Stromal cell of bone marrow (primary cell): ENCODE measurements at regions not wholly inside any gene's neighbourhood (a gene's known extent, or its start where the extent isn't known, plus 50 kb on each side); places are given as distances from the start of the nearest gene placed in this dataset.
"Not testable (repeated sequence)": the region's sequence is repeated elsewhere in the genome, so short reads cannot be mapped to it uniquely, and the experiment has no call there.

Experiments
- DNase-seq: peaks from one replicate; pipeline ENCODE4 v3.0.0-alpha.2; 2012; ENCODE audit warnings: low read depth

DNA sequence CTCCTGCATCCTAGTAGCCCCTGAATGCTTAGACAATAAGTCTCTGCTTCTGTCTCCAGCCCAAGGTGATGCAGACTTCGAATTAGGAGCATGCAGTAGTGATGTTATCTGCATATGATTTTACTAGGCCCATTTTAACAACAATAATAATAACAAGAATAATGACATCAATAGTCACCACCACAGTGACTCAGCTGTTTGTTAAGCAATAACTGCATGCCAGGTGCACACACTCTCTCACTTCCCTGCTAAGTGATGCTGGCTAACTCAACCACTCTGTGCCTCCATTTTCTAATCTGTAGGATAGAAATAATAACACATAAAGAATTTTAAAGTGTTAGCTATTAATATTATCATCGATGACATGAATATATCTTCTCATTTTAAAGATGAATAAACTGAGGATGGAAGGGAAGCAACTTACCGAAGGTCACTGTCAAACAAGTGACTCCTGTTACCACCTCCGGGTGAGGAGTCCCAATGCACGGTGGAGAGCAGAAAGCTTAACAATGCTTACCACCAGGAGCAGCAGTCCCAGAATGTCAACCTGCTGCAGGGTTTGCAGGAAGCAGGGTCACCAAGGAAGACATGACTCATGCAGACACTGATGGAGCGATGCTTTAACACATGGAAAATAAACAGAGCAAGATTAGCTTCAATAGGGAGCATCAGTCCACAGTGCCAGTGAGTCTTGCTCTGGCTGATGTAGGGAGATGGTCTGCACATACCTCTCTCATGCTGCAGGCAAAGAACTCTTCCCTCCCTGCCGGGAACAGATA is 290.2 kb downstream of the SPATA17 start:
- no peak for DNase-seq

DNA sequence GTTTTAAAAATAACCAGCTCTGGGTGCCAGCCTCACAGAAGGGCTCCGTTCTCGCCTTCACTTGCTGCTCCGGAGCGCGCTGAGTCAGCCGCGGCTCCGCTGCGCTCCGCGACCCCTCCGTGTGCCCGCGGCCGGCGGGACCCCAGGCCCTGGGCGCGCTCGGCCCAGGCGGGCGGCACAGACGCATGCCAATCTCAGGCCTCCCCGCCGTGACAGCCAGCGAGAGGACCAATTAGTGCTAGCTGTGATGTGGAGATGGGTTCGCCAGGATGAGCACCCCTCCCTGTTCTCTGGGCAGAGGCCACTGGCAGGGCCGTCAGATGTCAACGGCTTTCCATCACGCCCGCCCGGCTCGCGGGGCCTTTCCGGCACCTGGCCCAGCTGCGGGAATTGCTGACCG is 293.8 kb downstream of the SPATA17 start:
- DNase-seq, result no peak

DNA sequence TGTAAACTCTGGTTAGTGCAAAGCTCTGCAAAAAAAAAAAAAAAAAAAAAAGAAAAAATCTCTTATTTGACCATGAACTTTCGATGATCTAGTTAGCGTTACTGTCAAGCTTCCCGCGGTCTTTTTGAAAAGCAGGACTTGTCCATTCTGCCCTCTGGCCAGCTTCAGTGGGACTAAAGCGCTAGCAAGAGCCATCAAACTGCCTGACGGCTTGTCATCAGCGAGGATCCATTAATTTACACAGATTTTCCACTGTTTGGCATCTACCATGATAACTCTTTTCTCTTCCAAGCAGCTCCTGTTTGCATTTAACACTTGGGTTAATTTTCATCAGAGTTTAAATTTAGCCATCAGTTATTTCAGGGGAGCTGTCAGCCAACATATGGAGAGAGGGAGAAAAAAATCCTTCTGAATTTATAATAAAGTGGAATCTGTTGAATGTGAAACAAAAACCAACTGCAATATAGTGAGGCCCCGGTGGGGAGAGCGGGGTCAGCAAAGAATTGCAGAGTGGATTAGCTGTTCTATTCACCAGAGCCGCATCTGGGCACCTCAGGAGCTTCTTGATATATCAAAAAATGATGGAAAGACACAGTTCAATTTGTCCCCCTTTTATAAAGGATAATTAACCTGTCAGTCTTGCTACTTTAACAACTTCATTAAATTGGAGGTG is 298.2 kb downstream of the SPATA17 start:
- DNase-seq, result no peak

DNA sequence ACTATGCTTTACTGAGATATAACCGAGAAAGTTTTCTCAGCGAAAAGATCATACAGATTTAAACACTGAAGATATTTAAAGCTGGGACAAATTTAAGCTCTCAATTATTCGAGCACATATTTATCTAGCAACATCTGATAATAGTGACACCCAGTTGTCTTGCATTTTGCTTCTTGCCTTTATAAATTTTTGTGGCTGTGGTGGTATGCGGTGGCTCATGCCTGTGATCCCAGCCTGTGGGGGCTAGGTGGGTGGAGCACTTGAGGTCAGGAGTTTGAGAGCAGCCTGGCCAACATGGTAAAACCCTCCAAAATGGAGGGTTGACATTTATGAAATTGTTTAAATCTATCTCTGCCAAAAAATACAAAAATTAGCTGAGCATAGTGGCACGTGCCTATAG is 312.2 kb downstream of the SPATA17 start:
- no peak for DNase-seq

DNA sequence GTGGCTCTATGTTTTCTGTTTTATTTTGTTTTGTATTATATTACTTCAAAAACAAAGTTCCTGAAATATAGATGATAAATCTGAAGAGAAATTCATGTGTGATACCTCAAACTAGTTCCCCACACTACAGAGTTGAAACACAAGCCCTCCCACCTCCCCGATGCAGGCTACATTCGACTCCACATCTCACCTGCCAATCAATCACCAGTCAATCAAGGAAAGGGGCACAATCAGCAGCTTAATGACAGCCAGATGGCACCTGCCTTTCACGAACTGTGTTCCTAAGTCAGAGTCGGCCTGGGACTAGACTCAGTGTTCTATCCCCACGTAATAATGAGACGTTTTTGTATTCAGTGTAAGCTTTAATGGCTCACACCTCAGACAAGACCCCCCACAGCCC is 313.4 kb downstream of the SPATA17 start:
- no peak for DNase-seq

DNA sequence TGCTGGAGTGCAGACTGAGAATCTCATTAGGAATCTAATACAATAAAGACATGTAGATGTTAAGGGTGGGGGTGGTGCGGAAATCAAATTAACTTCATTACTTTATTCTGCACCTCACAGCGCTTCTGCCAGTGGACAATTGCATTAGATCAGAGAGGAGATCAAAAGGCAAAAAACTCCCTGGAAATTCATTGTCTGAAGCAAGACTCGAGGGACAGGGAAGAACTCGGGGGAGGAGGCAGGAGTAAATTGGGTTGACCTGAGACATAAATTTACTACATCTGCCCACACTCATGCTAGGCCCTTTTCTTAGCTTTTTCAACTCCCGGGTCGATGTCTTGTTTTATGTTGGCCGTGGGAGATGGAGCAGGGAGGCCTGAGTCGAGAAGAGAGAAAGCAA is 315.4 kb downstream of the SPATA17 start:
- DNase-seq, result no peak

DNA sequence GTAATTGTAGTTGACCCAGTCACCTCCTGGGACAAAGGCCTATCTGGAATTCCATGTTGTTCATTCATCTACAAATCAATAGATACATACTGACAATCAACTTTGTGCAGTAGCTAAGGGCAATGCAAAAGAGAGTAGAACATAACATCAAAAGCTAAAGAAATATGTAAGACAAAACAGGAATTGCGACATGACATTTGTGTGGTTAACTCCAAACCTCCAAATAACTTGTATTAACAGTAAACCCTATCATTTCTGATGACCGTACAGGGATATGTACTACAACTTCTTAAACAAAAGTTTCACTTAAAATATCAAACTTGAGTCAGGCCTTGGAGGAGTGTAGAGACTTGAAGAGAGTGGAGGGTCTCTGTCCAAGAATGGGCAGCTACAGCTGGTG is 317.6 kb downstream of the SPATA17 start:
- no peak for DNase-seq

DNA sequence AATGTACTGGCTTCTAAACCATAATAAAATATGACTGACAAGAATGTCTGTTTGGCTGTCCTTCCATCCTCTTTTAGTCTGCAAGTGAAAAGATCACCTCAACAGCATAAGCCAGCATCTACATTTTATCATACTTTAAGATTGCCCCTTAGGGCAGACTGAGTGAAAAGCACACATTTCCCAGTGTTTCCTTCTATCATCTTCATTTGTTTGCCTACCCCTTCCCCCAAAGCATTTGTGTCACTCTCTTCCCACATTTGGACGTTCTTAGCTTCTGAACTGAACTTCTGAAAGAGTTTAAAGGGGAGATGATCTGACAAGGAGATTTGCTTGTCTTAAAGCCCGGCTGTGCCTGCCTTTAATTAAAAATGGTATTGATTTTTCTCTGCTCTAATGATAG is 322.2 kb downstream of the SPATA17 start:
- no peak for DNase-seq

DNA sequence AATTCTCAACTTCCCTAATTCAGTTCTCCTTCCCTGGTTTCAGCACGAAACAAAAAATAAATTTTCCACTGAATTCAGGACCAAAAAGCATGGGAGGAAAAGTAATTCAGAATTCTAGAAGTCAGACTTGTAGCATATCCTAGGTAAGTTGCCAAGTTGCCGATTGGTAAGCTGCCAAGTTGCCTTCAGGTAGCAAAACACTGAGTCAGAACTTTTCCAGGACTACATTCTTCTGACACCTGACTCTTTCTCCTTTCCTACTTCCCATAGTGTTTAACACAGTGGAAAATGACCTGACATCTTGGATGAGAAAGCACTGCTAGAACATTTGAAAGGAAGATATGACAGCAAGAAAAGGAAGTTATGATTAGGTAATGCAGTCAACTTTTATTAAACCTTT is 322.8 kb downstream of the SPATA17 start:
- no peak for DNase-seq

DNA sequence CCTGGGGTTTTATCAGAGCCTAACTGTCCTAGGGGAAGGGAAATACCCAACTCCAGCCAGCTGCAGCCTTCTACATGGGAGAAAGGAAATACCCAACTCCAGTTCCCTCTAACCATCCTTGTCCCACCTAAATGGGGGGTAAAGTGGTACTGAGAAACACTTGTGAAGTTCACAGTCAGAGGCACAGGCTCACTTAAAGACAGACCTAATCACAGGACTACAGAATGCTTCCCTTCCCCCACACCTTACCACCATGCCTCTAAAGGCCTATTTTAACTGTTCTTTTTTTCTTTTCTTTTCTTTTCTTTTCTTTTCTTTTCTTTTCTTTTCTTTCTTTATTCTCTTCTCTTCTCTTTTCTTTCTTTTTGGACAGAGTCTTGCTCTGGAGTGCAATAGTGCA is 324.6 kb downstream of the SPATA17 start:
- no peak for DNase-seq

DNA sequence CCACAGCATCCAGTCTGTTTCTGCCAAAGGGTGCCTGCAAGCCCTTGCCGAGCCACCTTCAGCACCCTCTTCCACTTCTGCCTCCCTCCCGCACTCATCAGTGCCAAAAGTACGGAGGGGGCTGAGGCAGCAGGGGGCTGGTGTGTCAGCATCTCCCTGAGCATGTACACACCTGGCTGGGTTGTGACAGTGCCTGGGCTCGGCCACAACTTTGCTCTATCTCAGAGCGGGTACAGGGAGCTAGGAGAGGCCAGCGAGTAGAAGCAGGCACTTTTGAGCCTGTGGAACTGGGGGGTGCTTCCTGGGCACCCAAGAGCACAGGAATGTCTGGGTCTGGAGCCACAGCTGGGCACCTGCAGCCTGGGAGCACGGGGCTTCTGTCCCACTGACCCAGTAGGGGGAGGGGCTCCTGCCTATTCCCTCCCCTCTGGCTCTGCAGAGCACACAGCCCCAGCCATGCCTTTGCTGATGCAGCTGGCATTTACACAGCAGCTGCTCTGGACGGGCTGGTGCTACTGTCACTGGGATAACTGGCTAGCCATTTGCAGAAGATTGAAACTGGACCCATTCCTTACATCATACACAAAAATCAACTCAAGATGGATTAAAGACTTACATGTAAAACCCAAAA is 319.8 kb upstream of the RRP15 start:
- no peak for DNase-seq

DNA sequence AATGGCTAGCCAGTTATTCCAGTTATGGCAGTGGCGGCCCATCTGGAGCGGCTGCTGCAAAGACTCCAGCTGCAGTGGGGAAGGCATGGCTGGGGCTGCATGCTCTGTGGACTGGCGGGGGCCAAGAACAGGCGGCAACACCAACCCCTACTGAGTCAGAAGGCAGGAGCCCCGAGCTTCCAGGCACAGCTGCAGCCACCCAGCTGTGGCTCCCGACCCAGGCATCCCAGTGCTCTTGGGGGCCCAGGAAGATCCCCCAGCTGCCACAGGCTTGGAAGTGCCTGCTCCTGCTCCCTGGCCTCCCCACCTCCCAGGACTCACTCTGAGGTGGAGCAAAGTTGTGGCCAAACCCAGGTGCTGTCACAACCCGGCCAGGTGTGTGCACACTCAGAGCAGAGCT is 317.0 kb upstream of the RRP15 start:
- no peak for DNase-seq

DNA sequence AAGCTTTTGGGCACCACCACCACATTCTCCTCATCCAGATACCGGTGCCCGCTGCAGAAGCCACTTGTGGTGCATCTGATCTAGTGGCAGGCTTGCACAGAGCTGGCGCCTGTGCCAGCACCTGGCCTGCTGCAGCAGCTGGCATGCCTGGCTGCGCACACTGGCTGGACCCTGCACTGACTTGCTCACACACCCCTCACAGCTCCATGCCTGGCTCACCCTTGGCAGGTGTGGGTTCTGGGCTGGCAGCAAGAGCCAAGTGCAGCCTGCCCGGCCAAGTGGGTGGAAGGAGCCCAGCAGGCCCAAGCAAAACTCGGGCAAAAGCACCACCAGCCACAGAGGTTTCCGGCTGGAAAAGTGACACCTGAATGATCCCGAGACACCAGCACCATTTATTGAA is 315.7 kb upstream of the RRP15 start:
- DNase-seq, result no peak

DNA sequence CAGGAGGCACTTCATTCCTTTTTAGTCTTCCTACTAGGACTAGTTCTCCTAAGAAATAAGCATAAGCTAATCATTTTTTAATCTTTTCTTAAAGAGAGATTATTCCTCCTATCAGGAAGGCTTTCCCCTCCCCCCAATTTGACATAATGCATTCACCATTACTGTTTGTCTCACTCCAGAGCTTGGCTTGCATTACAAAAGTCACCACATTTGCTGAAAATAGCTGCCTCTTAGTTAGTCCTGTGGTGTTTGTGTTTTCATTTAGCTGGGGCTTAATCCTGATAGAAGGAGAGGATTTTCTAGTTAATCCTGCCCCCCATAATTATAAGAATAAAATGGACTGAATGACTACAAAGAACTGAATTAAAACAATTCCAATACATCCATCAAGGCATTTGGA is 307.1 kb upstream of the RRP15 start:
- DNase-seq, result no peak

DNA sequence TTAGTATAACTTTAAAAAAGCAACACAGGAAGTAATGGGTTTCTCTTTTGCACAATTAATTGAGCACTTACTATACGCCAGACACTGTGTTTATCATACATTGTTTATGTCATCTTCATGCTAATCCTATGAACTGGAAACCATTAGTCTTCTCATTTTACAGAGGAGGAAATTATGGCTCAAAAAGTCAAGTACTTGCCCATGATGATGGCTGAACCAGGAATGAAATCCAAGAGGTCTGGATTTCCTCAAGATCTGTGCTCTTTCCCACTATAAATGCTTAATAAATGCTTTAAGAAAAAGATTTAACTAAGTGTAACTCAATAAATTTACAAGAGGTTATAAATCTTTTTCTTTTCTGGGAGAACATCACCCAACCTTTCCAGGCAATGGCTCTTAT is 303.7 kb upstream of the RRP15 start:
- DNase-seq, result no peak

DNA sequence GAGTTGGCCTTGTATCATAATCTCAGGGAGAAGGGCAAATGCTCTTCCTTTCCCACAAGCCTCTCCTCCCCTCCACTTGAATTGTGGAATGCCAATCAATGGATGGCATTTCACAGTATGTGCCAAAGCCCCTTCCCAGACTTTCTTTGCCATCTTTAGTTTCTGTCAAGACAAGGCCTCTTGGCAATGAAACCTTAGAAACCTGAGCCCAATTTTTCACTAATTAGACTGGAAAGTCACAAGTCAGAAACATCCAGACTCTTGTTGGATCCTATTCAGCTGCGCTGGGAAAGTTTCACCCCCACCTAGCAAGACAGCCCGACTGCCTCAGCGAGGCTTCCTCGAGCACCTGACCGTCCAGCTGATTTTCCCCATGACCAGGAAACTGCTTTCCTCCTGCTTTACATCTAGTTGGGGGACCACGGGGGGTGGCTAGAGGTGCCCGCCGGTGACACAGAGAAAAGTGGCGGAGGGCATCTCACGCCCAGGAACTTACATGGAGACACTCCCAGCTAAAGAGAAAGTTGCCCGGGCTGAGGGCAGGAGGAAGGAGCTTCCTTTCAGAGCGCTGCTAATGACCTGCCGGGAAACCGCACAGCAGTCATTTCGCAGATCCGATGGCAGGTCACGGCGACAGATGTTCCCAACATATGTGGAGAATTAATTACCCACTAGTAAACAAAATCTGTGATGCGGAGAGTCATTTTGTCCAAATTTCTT is 302.6 kb upstream of the RRP15 start:
- DNase-seq, result no peak

DNA sequence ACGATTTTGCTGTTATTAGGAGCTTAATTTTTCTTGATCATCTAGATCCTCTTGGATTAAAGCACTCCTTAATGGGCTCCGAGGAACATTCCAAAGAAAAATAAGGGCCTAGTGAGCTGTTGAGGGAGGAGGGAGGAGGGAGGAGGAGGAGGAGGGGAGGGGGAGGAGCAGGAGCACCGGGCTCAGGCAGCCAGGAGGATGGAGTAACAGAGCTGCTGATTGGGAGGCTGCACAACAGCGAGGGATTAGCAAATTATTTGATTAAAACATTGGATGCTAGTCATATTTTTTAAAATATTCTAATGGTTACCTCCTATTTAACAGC is 302.1 kb upstream of the RRP15 start:
- DNase-seq, result no peak

DNA sequence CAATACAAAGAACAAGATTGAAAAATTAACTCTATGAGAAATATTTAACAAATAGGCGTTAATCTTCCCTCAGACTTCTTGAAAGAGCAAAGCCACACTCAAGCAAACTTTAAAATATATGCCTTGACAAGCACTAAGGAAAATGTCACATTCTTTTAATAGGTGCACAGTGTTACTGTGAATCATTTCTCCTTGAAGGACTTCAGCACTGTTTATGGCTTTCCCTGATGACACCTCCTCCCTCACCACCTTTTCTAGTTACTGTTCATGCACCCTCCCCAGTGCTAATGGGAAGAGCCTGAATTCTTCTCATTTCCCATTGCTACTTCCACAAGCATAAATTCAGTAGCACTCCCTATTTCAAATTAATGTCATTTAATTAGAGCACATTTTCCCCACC is 299.5 kb upstream of the RRP15 start:
- DNase-seq, result no peak

DNA sequence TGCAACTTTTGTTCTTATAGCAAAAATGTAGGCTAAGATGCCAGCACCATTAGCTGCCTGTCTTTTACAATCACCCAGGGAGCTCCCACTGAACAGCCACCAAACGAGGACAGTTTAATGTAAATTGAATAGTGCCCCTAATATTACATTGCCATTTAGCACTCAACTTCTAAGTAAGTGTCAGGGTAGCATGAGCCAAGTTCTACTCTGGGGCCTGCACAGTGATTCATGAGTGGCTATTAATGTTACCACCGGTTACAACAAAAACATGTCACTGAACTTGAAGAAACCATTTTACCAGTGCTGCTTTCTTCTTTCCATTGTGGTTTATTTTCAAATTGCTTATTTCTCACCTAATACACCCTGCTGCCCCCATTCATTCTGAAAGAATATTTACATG is 295.6 kb upstream of the RRP15 start:
- no peak for DNase-seq

DNA sequence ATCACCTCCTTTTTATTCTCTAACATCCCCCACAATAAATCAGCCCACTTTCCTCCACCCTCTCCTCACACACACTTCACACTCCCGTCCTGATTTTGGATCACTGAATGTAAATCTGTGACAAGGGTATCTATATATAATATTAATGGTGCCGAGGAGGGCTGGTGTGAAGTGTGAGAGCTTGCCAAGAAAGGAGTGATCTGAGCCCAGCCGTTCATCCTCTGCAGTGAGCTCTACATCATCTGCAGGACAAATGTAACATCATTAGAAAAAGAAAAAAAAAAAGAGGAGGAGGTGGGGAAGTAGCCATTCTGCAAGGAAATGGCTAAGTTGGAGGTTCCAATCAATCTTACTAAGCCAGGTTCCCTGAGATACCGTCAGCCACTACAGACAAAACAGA is 291.7 kb upstream of the RRP15 start:
- no peak for DNase-seq

DNA sequence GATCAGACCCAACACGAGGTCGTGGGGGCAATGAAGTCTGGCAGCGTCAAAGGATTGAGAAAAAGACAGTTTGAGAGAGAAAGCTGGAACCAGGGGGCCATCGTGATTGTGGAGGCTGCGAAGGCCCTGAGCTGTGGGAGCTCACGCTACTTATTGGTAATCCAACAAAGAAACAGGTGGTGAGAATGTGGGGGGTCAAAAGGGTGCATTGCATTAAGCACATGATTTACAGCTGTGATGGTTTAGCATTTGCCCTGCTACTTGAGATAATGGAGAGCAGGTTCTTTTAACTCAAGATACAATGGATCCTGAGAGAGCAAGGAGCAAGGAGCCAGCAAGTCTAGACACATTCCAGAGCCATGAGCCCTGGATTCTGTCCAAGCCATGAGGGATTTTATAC is 276.8 kb upstream of the RRP15 start:
- DNase-seq, result not testable (repeated sequence)

DNA sequence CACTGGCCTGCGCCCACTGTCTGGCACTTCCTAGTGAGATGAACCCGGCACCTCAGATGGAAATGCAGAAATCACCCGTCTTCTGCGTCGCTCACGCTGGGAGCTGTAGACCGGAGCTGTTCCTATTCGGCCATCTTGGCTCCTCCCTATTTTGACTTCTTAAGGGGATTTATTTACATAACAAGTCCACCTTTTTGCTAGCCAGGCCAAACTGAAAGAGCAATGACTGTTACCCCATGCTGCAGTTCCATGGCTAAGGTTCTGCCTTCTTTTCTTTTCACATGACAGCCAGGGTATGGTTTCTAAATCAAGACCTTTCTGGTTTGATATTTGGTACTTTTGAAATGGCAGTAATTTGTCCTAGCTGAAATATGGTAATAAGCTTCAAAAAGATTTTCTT is 270.0 kb upstream of the RRP15 start:
- not testable (repeated sequence) for DNase-seq

DNA sequence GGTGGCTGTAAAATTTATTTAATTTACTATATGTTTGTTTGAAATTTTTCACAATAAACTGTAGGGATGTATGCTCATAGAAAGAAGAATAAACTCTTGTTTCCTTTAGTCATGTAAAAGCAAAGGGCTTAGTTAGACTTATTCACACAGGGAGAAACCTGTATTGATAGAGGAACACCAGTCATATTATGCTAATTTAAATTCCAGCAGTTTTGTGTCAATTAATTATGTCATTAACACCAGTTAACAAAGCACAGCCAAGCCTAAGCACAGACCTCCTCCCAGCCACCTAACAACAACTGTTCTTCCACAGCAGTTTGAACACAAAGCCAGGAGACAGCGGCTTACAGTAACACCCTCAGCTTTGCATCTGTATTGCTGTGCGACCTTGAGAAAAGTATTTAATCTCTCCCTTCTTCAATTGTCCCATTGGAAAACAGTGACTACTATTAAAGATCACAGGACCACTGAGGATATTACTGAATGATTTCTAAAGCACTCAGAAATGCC is 260.8 kb upstream of the RRP15 start:
- no peak for DNase-seq
